ENCODE measurements at regions not wholly inside any gene's neighbourhood (a gene's known extent, or its start where the extent isn't known, plus 50 kb on each side); places are given as distances from the start of the nearest gene placed in this dataset.

DNA sequence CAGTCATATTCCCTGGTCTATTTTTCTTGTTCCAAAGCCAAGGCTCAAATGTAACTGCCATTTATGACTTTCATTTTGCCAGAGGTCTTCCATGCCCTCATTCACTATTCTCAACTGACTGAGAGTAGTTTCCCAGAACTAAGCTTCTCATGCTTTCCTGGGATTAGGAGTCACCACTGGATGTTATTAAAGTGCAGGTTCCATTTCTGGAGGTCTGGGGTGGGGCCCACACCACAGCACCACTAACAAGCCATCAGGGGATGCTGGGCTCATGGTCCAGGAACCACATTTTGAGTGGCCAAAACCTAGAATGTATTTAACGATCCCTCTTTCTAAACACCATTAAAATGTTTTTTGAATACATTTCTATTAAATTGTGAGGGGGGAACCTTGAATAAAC, 677.6 kb downstream of the SEMA5A start:
- Histone ChIP-seq H3K79me2 (ENCODE audit: control insufficient read depth in 1 of 2, insufficient read depth in 2 of 2, low read length in 2 of 2) (no peaks in the 10 kb centered on the region), H3K18ac (ENCODE audit: extremely low read depth, low read length) (no peak overlapping the region), H3K4me2 (ENCODE audit: insufficient read depth in 1 of 2, low read depth in 2 of 2, low read length in 2 of 2) (no peak overlapping the region), H3K9ac (replicated peaks in 1 of 4; ENCODE audit: extremely low read depth in 1 of 4, low read depth in 3 of 4, low read length in 3 of 4) (no peak overlapping the region), H3K27ac (ENCODE audit: low read depth, low read length) (no peak overlapping the region), H2AK5ac (ENCODE audit: low read depth, low read length) (no peak overlapping the region), H2BK5ac (ENCODE audit: low read depth, low read length) (no peak overlapping the region), H4K8ac (ENCODE audit: extremely low read depth, insufficient read depth, low read length) (no peak overlapping the region), H3K79me1 (ENCODE audit: low read depth, low read length) (no peaks in the 10 kb centered on the region), H3K14ac (ENCODE audit: insufficient read length) (no peak overlapping the region), H3K4me1 (replicated peaks in 1 of 4; ENCODE audit: control insufficient read depth in 3 of 4, insufficient read depth in 4 of 4, low read length in 3 of 4) (peaks cover 0 to 11% (median 2%) of the 10 kb centered on the region in 4 experiments; a peak in 4 of 7 replicates), H3K23ac (ENCODE audit: insufficient read length) (no peak overlapping the region), H4K20me1 (replicated peaks in 1 of 2; ENCODE audit: control insufficient read depth in 1 of 2, insufficient read depth in 2 of 2, low read length in 2 of 2) (no peaks in the 10 kb centered on the region), H2BK20ac (ENCODE audit: low read length) (no peak overlapping the region), H3K36me3 (ENCODE audit: control insufficient read depth in 2 of 4, insufficient read depth in 4 of 4, low read length in 3 of 4) (peaks cover 0 to 3% (median 0%) of the 10 kb centered on the region in 4 experiments; a peak in 1 of 8 replicates), H4K5ac (ENCODE audit: insufficient read length, low read depth, low read length) (no peak overlapping the region), H3K9me3 (ENCODE audit: insufficient read depth in 2 of 2, low read depth in 1 of 2, low read length in 1 of 2) (no peaks in the 10 kb centered on the region), H2BK120ac (replicated peaks; ENCODE audit: low read depth, low read length) (no peak overlapping the region), H3K4ac (replicated peaks; ENCODE audit: insufficient read length, low read depth, low read length) (no peak overlapping the region), H3K23me2 (ENCODE audit: low read depth, low read length) (no peaks in the 10 kb centered on the region), H4K91ac (replicated peaks; ENCODE audit: insufficient read length, low read length) (no peak overlapping the region), H3K56ac (replicated peaks; ENCODE audit: insufficient read length, low read depth, low read length) (no peak overlapping the region), H2BK15ac (ENCODE audit: low read length) (no peak overlapping the region), H2BK12ac (ENCODE audit: low read depth, low read length) (no peak overlapping the region), H2AFZ (ENCODE audit: low read length) (no peak overlapping the region), H3K4me3 (ENCODE audit: extremely low read depth in 1 of 4, insufficient read depth in 2 of 4, low read depth in 3 of 4, low read length in 4 of 4) (no peak overlapping the region), H3K27me3 (replicated peaks in 1 of 4; ENCODE audit: control insufficient read depth in 3 of 4, extremely low read depth in 1 of 4, insufficient read depth in 3 of 4, low read length in 3 of 4) (no peaks in the 10 kb centered on the region)
- FAIRE-seq (no peak), DNase-seq (ENCODE audit: low read depth in 1 of 2, low spot score in 2 of 2) (no peak)
- CTCF ChIA-PET (ENCODE audit: partially characterized antibody): interaction anchor here (1.2 kb wide), 1 partner anchor 12 kb away, joined by 3 read pairs; no protein-coding TSS in a partner anchor
- WGBS, 2 experiments (ENCODE audit: extremely low coverage in 1 of 2, insufficient coverage in 1 of 2, insufficient read length in 1 of 2, insufficient replicate concordance in 2 of 2, low coverage in 1 of 2, low lambda C conversion rate in 2 of 2, missing lambda C conversion rate in 1 of 2): 93% methylated on average over 1 of the region's 1 CpG; no CpG with 5 or more reads in 1 of the 2 experiments
- POLR2A ChIA-PET (ENCODE audit: partially characterized antibody): no interaction called here
- TF ChIP-seq JUND (IDR thresholded peaks at IDR 0.05; ENCODE audit: low read length) (no peak), GTF2F1 (IDR thresholded peaks at IDR 0.05; ENCODE audit: borderline replicate concordance, low read depth, low read length) (no peak), BCL11A (IDR thresholded peaks at IDR 0.05; ENCODE audit: low read depth in 2 of 2, low read length in 2 of 2) (no peak), KDM1A (IDR thresholded peaks at IDR 0.05; ENCODE audit: borderline replicate concordance, low read length) (no peak), YY1 (IDR thresholded peaks at IDR 0.05; ENCODE audit: low read depth, low read length) (no peak), CHD2 (IDR thresholded peaks at IDR 0.05; ENCODE audit: low read length) (no peak), SRF (IDR thresholded peaks at IDR 0.05; ENCODE audit: low read depth, low read length) (no peak), CBX5 (IDR thresholded peaks at IDR 0.05; ENCODE audit: low read depth, low read length) (no peak), CHD1 (IDR thresholded peaks at IDR 0.05; ENCODE audit: low read depth, low read length) (no peak)

Measured in H1 (cell line).